ENCODE measurements at regions not wholly inside any gene's neighbourhood (a gene's known extent, or its start where the extent isn't known, plus 50 kb on each side); places are given as distances from the start of the nearest gene placed in this dataset.
A peak's percentile ranks its signal among the peaks of the same experiment; 100 is the strongest.

DNA sequence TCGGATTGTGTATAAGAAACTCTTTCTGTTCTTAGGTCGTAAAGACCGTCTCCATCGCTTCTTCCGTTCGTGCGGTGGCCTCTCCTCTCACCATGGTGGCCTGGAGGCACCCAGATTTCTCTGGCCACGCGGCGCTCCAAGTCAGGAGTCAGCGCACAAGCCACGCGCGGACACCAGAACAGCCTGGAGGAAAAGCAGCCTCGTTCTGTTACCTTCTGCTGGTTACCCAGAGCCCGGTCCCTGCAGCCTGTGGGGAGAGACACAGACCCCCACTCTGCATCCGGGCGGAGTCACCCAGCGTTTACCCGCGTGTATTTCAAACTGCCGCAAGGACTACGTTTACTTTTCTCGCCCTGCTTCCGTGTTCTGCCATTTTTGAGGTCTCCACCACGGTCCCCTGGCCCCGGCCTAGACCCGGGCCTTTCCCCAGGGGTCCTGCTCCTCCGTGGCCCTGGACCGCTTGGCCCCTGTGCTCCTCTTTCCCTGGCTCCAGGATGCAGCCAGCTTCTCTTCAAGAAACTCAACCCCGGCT lies 776.1 kb downstream of the BRD1 start:
- H3K4me3 ChIP-seq = peak overlapping the region in 1 of 4 donors; percentile 39

DNA sequence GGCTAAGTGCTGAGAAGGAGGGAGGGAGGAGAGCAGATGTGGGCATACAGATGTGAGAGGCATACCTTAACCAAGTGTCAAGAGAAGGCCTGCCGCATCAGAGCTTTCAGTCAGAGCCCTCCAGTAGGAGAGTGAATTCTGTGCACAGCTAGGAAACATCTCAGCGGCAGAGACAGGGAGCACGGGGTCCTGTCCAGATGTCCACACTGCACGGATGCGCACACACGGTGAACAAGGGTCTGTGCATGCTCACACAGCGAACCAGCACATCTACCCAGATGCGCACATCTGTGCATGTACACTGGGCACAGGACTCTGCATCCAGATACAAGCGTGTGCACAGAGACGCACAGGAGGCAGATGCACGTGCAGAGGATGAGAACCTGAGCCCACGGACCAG lies 778.0 kb downstream of the BRD1 start:
- WGBS, 4 donors = 78 to 86% (median 83%) methylated on average over 9 to 12 of the region's 12 CpGs
- TF ChIP-seq, protein P1, sequence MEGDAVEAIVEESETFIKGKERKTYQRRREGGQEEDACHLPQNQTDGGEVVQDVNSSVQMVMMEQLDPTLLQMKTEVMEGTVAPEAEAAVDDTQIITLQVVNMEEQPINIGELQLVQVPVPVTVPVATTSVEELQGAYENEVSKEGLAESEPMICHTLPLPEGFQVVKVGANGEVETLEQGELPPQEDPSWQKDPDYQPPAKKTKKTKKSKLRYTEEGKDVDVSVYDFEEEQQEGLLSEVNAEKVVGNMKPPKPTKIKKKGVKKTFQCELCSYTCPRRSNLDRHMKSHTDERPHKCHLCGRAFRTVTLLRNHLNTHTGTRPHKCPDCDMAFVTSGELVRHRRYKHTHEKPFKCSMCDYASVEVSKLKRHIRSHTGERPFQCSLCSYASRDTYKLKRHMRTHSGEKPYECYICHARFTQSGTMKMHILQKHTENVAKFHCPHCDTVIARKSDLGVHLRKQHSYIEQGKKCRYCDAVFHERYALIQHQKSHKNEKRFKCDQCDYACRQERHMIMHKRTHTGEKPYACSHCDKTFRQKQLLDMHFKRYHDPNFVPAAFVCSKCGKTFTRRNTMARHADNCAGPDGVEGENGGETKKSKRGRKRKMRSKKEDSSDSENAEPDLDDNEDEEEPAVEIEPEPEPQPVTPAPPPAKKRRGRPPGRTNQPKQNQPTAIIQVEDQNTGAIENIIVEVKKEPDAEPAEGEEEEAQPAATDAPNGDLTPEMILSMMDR (IDR thresholded peaks at IDR 0.05) = no peak
- no peak for TF ChIP-seq POLR2A (IDR thresholded peaks at IDR 0.05)
- no peak overlapping the region for H3K4me3 ChIP-seq
- intact Hi-C loops (cut with DNase I) = no loop called here
- no peaks in the 10 kb centered on the region for H3K4me1 ChIP-seq (replicated peaks in 1 of 2)
- DNase-seq = peak in 1 of 7 donors; percentile 0
- H3K27me3 ChIP-seq = no peaks in the 10 kb centered on the region
- no peaks in the 10 kb centered on the region for H3K9me3 ChIP-seq (replicated peaks in 1 of 3)
- no peak overlapping the region for H3K27ac ChIP-seq
- H3K36me3 ChIP-seq (replicated peaks in 1 of 2) = no peaks in the 10 kb centered on the region

More for the DNA sequence above, 776.1 kb downstream of the BRD1 start:
- WGBS, 4 donors = 80 to 87% (median 84%) methylated on average over 31 of the region's 31 CpGs
- H3K9me3 ChIP-seq (replicated peaks in 1 of 3) = no peaks in the 10 kb centered on the region
- no peaks in the 10 kb centered on the region for H3K36me3 ChIP-seq (replicated peaks in 1 of 2)
- TF ChIP-seq, protein P1 (IDR thresholded peaks at IDR 0.05) = no peak
- no peak for TF ChIP-seq POLR2A (IDR thresholded peaks at IDR 0.05)
- no peaks in the 10 kb centered on the region for H3K27me3 ChIP-seq
- intact Hi-C loops (cut with DNase I) = no loop called here
- DNase-seq = peak in 1 of 7 donors; percentile 3
- no peak overlapping the region for H3K27ac ChIP-seq
- H3K4me1 ChIP-seq (replicated peaks in 1 of 2) = no peaks in the 10 kb centered on the region

DNA sequence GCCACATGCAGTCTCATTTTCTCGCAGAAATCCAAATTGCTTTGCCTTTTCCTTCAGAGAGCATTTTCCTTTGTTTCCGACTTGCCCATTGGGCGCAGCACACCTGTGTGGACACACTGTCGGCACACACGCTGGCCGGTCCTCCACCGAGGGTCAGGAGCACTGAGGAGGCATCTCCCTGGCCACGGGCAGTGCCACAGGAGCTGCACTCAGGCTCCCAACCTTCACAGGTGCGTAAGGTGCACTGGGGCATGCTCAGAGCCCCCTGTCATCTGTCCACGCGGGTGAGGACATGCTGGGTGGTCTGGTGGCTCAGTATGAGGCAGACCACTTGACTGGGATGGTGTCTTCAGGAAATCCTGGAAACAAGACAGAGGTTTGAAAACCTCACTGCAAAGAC lies 779.1 kb downstream of the BRD1 start:
- H3K4me3 ChIP-seq = no peak overlapping the region
- H3K9me3 ChIP-seq (replicated peaks in 1 of 3) = no peaks in the 10 kb centered on the region
- 71 to 78% (median 77%) methylated on average over 10 to 11 of the region's 11 CpGs for WGBS, 4 donors
- intact Hi-C loops (cut with DNase I) = no loop called here
- H3K36me3 ChIP-seq (replicated peaks in 1 of 2) = no peaks in the 10 kb centered on the region
- no peak for DNase-seq
- no peak overlapping the region for H3K27ac ChIP-seq
- H3K4me1 ChIP-seq (replicated peaks in 1 of 2) = no peaks in the 10 kb centered on the region
- TF ChIP-seq, protein P1 (IDR thresholded peaks at IDR 0.05) = no peak
- no peak for TF ChIP-seq POLR2A (IDR thresholded peaks at IDR 0.05)
- H3K27me3 ChIP-seq = no peaks in the 10 kb centered on the region

DNA sequence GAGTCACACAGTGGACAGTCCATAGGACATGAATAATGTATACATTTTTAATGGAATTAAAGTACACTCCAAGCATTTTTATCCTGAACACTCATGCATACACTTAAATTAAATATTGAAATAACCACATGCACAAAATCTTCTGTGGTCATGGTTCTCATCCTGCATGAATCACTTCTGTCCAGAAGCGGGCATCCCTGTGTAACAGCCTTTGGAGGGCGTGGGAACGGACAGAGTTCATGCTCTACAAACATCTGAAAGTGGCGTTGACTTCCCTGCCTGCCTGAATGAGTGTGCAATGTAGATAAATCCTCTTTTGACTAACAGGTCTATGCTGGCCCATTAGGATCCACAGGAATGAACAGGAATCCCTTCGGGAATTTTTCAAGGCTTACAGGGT lies 780.2 kb downstream of the BRD1 start:
- peak in 1 of 7 donors; percentile 0 for DNase-seq
- H3K27ac ChIP-seq = no peak overlapping the region
- intact Hi-C loops (cut with DNase I) = no loop called here

More for the DNA sequence above, 780.2 kb downstream of the BRD1 start:
- H3K27me3 ChIP-seq = no peaks in the 10 kb centered on the region
- no peaks in the 10 kb centered on the region for H3K9me3 ChIP-seq (replicated peaks in 1 of 3)
- H3K36me3 ChIP-seq (replicated peaks in 1 of 2) = no peaks in the 10 kb centered on the region
- no peak overlapping the region for H3K4me3 ChIP-seq
- 42 to 59% (median 47%) methylated on average over 5 of the region's 5 CpGs for WGBS, 4 donors
- no peak for TF ChIP-seq POLR2A (IDR thresholded peaks at IDR 0.05)
- TF ChIP-seq, protein P1 (IDR thresholded peaks at IDR 0.05) = no peak
- no peaks in the 10 kb centered on the region for H3K4me1 ChIP-seq (replicated peaks in 1 of 2)

All from adrenal gland (tissue), 9 donors.